ENCODE measurements at regions not wholly inside any gene's neighbourhood (a gene's known extent, or its start where the extent isn't known, plus 50 kb on each side); places are given as distances from the start of the nearest gene placed in this dataset.

DNA sequence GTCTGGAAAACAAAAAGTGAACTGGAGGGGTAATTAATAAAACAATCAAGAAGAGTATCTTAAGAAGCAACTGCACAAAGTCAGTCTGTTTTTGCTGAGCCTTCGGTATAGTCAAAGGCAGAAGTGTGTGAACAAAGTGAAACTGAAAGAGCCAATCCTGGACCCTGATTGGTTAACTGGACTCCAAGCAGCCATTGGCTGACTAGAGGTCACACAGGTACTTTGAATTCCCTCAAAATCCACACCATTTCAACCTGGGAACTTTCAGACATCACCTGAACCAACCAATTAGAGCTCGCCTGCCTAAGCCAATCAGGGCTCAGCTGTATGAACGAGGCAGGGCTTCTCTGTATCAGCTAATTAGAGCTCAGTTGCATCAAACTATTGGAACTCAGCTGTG lies 286.7 kb downstream of the TLE4 start:
- ATAC-seq (ENCODE audit: low FRiP score) (no peak), DNase-seq (ENCODE audit: low spot score) (no peak)
- TF ChIP-seq, protein P1, sequence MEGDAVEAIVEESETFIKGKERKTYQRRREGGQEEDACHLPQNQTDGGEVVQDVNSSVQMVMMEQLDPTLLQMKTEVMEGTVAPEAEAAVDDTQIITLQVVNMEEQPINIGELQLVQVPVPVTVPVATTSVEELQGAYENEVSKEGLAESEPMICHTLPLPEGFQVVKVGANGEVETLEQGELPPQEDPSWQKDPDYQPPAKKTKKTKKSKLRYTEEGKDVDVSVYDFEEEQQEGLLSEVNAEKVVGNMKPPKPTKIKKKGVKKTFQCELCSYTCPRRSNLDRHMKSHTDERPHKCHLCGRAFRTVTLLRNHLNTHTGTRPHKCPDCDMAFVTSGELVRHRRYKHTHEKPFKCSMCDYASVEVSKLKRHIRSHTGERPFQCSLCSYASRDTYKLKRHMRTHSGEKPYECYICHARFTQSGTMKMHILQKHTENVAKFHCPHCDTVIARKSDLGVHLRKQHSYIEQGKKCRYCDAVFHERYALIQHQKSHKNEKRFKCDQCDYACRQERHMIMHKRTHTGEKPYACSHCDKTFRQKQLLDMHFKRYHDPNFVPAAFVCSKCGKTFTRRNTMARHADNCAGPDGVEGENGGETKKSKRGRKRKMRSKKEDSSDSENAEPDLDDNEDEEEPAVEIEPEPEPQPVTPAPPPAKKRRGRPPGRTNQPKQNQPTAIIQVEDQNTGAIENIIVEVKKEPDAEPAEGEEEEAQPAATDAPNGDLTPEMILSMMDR (IDR thresholded peaks at IDR 0.05): no peak

GRCh38 chr9:79857188-79857587 lies 285.4 kb downstream of the TLE4 start:
- no peak for ATAC-seq (ENCODE audit: low FRiP score)
- no peak for DNase-seq (ENCODE audit: low spot score)
- TF ChIP-seq, protein P1 (IDR thresholded peaks at IDR 0.05): no peak

GRCh38 chr9:79847074-79847473 lies 275.3 kb downstream of the TLE4 start:
- ATAC-seq (ENCODE audit: low FRiP score) (no peak), DNase-seq (ENCODE audit: low spot score) (no peak)

GRCh38 chr9:79829566-79830302 lies 258.0 kb downstream of the TLE4 start:
- ATAC-seq (ENCODE audit: low FRiP score) (no peak), DNase-seq (ENCODE audit: low spot score) (no peak)
- TF ChIP-seq, protein P1 (IDR thresholded peaks at IDR 0.05): no peak

More at GRCh38 chr9:79847074-79847473, 275.3 kb downstream of the TLE4 start:
- TF ChIP-seq, protein P1 (IDR thresholded peaks at IDR 0.05): no peak

- no peak for DNase-seq (ENCODE audit: low spot score)
- TF ChIP-seq, protein P1 (IDR thresholded peaks at IDR 0.05): no peak
Measured at GRCh38 chr9:79824265-79824664, 252.5 kb downstream of the TLE4 start.

DNA sequence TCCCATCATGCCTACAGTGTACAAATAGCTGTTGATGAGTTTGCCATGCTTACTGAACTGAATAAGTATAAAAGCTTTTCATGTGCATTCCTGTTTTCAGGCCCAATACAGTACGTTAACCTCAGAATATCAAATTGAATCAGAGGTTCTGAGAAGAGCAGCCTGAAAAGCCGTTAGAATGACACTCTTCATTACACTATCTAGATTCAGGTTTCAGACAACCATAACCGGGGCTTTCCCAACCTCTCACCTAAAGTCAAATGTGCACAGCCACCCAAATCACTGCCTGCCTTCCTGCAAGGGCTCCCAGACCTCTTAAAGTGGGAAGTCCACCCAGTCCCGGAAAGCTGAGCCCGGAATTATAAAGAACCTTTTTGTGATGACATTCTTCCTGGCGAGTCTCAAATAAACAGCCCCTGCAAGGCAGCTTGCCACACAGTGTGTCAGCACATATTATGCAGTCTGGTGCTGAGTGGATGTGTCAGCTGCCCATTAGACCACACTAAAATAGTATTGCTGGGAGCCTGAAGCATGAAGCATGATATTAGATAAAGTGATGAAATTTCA lies 245.8 kb downstream of the TLE4 start:
- ATAC-seq (ENCODE audit: low FRiP score) (no peak), DNase-seq (ENCODE audit: low spot score) (no peak)

More at GRCh38 chr9:79824265-79824664, 252.5 kb downstream of the TLE4 start:
- ATAC-seq (ENCODE audit: low FRiP score): no peak

More for the DNA sequence above, 245.8 kb downstream of the TLE4 start:
- TF ChIP-seq, protein P1 (IDR thresholded peaks at IDR 0.05): no peak
